GM21717 (cell line): ENCODE measurements at regions not wholly inside any gene's neighbourhood (a gene's known extent, or its start where the extent isn't known, plus 50 kb on each side); places are given as distances from the start of the nearest gene placed in this dataset.

ENCODE experiments used
- ATAC-seq: cut with Tn5 transposase; IDR thresholded peaks from one replicate; pipeline ENCODE4 v1.9.1; 2021; ENCODE audit warnings: mild to moderate bottlenecking, moderate library complexity; ENCODE audit not compliant: unreplicated experiment

DNA sequence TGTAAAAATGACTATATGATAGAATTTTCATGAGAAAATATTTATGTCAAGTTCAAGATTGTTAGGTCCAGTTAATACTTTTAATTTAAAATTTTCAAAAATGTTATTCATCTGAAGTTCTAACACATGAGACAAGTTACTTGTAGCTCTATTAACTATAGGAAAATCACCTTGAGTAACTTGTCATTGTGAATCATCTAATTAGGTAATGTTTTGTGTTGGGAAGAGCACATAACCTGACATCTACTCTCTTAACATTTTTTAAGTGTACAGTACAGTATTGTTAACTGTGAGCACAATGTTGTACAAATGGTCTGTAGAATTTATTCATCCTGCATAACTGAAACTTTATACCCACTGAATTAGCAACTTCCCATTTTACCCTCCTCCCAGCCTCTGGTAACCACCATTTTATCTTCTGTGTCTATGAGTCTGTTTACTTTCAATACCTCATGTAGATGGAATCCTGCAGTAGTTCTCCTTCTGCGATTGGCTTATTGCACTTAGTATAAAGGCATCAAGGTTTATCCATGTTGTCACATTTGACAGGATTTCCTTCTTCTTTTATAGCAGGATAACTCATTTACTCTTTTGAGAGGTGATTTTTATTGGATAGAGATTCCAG lies 54.6 kb downstream of the ARL4A start:
- ATAC-seq = no peak

DNA sequence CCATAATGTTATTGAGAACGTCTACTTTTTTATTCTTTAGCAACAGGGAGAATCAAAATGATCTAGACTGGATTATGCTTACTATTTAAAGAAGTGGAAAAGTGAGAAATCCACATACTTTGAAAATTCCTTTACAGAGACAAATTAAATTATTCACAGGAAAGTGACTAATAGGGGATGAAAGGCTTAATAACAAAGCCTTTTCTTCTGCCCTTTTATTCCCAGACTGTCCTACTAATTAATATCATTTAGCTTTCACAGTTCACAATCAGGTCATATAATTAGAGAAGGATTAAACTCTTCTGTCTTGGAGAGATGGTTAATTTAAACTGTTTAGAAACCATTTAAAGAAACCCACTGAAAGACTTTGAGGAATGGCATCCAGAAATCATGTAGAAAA lies 58.8 kb downstream of the ARL4A start:
- no peak for ATAC-seq

DNA sequence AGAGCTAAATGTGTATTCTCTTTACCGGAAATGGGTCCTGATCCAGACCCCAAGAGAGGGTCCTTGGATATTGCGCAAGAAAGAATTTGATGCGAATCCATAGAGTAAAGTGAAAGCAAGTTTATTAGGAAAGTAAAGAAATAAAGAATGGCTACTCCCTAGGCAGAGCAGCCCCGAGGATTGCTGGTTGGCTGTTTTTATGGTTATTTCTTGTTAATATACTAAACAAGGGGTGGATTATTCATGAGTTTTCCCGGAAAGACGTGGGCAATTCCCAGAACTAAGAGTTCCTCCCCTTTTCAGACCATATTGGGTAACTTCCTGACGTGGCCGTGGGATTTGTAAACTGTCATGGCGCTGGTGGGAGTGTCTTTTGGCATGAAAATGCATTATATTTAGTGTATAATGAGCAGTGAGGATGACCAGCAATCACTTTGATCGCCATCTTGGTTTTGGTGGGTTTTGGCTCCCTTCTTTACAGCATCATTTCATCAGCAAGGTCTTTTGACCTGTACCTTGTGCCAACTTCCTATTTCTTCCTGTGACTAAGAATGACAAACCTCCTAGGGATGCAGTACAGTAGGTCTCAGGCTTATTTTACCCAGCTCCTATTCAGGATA lies 60.4 kb downstream of the ARL4A start:
- no peak for ATAC-seq

DNA sequence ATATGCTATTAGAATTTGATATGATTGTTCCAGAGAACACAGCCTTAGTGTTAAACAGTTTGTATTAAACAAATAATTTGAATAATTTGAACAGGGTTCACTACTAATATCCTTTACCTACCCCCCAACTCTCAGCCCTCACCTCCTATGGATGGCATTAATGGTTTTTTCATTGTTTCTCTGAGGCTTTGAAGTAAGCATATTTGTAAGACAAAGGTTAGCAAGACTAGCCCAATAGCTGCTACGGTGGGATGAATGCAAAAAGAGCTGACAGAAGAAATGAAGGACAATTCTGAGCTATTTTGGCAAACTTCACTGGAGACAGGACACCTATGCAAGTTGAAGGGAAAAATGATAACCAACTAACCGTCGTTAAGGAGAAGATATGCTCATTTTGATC lies 61.6 kb downstream of the ARL4A start:
- no peak for ATAC-seq

DNA sequence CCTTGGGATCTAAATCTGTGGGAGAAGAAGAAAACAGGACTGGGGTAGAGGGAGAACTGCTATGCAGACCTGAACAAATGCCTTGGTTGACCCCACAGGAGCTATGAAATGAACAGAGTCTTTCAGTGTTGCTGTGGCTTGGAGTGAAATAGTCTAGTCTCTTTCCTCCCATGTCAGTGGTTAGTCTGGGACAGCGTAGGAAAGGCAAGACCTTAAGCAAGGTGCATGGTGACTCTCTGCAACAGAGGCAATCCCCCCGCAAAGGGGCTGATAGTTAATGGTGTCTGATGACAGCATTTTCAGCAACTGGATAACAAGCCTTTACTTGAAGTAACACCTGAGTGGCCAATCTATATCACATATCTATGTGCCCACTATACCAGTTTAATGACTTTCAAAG lies 62.3 kb downstream of the ARL4A start:
- ATAC-seq = no peak

DNA sequence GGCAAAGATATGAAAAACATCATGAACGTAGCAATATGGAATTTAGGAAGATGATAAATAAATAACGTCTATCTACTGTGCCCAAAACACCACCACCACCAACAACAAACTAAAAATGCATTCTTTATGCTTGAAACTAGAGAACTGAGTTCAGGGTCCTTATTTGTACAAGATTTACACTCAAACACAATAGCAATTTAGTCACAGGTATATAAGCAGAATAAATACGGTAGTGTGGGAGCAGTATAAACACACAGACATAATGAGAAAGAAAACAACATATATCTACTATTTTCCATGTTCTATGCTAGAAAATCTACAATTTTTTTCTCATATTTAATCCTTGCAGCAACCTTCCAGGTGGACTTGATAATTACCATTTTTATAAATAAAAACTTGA lies 64.3 kb downstream of the ARL4A start:
- no peak for ATAC-seq

DNA sequence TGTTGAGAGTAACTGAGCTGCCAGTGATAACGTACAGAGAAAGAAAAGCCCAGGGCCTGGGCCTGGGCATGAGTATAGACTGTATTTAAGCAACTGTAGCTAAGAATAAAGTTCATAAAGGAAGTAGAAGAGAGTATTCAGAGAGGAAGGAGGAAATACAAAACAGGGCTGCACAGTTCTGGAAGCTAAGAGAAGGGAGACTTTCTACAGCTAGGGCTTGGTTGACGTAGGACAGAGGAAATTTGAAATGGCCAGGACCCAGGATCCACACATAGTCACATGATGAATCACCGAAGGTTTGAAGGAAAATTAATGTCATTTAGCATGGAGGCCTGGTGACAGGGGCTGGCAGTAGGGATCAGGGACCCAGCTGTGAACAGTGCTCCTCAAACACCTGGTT lies 66.7 kb downstream of the ARL4A start:
- ATAC-seq = no peak

DNA sequence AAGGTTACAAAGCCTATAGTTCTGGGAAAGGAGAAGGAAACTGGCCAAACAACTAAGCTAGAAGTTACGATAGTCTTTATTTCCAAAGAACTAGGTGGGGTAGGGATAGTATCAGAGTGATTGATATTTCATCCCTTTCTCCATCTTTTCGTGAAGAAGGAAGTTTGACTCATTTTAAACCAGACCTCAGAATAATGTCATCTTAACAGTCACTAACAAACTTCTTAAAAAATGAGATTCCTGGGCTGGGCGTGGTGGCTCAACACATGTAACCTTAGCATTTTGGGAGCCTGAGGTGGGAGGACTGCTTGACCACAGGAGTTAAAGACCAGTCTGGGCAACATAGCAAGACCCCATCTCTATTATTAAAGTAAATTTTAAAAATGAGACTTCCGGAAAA lies 69.4 kb downstream of the ARL4A start:
- ATAC-seq = no peak

DNA sequence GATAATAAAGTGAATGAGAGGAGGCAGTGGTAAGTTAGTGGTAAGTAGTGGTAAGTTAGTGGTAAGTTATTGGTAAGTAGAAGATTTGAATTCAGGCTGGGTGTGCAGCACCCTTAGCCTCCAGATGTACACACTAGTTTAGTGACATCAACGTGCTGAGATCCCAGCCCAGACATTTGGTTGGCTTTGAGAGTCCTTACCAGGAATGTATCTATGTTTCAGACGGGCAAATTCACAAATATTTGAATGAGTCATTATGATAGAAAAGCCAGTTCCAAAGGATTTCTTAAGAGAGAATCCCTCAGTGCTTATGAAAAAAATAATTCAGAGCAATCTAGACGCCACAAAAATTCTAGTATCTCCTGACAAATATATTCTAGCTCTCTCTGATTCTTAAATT lies 70.0 kb downstream of the ARL4A start:
- no peak for ATAC-seq

DNA sequence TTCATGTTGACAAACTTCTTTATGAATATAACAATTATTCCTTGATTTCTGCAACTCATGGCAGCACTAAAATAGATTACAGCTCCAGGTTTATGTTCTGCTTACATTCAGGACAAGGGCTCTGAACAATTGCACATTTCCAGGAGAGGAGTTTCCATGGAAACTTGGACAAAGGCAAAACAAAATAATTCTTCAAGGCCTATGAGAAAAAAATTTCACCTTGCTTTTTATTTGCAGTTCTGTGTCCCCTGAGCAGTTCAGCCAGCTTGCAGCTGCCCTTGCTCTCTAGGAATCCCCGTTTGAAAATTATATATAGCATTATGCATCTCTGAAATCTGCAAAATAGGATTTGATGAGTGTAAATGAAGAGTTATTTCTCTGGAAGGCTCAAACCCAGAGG lies 71.7 kb downstream of the ARL4A start:
- no peak for ATAC-seq

DNA sequence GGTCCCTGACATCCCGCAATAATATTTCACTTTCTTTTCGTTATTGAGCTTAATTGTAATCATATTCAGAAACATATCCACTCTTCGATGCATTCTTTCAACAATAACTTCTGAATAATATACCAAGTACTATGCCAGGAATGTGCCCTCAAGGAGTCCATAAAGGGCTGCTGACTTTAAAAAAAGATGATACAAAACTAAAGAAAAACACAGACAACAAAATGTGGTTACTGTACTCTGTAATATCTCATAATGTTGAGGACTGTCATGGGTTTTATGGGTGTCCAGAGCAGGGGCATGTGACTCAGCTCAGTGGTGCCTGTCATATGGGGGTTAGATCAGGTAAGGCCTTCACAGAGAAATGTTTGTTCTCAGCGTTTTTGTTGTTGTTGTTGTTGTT lies 73.7 kb downstream of the ARL4A start:
- ATAC-seq = no peak

DNA sequence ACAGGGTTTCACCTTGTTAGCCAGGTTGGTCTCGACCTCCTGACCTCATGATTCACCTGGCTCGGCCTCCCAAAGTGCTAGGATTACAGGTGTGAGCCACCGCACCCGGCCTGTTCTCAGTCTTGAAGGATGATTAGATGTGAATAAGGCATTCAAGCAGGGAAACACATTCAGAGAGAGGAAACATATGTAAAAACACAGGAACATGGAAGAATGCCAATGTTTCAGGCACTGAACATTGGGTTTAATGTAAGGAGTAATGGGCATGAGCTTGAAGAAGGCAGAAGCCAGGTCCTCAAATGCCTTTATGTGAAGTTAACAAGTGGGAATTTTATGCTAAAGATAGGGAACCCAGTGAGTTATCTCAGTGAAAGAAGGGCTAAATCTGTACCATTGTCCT lies 74.3 kb downstream of the ARL4A start:
- no peak for ATAC-seq

DNA sequence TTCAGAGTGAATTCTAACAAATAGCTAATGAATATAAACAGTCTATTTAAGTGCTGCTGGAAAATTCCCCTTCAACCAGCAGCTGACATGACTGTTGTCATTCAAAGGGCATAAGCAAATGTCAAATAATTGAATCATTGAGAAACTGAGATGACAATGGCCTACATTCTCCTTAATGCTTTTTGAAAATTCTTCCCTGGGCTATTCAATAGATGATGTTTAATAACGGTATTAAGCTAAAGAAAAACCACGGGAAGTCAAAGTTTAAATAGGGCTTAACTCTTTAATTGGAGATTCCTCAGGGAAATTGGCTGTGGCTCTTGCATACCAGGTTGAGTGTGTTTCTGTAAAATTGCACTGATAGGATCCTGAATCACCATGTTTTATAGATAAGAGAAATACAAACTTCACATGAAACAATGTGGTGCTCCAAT lies 77.0 kb downstream of the ARL4A start:
- ATAC-seq = no peak

DNA sequence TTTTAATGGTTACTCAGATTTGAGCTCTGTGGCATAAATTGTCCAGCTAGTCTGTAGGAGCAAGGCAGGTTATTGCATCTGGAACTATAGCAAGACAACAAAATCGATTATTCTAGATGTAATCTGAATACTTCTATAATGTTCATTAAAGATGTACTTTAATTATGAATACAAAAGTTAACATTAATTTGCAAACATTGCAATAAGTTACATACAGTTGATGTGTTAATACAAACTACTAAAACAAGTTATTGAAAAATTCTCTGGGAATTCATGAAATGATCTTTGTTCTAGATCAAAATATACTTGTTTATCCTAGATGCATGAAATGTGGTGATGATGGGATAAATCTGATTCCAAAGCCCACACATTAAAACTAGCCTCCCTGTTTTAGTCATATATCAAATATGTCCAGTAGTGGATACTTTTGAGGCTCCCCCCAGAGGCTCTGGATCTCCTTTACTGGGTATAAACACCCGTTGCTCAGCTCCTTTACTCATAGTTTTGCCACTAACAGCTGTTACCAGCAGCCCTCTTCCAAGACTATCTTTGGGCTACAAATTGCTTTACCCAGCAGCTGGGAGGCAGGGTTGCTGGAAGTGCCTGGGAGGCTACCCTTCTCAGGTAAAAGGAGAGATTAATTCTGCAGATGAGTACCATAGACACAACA lies 78.1 kb downstream of the ARL4A start:
- no peak for ATAC-seq

DNA sequence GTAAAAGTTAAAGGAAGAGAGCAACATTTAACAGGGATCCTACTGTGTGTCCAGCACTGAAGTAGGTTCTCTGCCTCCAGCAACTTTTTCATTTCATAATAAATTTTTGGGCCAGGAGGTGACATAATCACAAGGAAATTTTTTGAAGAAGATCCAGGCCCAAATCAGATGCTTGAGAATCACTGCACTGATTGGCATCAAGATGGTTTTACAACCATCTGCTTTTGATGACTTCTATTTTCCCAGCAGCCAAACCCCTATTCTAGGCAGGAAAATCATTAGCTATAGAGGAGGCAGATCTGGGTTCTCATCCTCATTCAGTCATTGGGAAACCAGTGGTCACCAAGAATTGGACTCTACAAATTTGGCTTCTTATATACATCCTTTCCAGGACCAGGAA lies 79.0 kb downstream of the ARL4A start:
- no peak for ATAC-seq

DNA sequence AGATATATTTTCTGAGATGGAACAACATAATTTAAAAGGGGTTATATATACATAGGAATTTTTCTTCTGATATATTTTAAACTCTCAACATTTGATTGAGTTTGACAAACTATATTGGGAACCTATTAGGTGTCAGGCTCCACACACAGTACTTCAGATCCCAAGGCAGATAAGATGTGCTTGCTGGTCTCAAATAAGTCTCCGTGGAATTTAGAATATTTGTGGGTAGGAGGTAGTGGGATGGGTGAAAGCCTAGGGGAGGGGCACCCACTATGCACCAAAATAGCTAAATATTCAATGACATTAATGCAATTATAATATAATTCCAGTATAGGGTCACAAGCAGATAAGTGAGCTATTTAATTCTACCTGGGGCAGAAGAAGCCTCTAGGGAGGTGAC lies 81.5 kb downstream of the ARL4A start:
- ATAC-seq = no peak

DNA sequence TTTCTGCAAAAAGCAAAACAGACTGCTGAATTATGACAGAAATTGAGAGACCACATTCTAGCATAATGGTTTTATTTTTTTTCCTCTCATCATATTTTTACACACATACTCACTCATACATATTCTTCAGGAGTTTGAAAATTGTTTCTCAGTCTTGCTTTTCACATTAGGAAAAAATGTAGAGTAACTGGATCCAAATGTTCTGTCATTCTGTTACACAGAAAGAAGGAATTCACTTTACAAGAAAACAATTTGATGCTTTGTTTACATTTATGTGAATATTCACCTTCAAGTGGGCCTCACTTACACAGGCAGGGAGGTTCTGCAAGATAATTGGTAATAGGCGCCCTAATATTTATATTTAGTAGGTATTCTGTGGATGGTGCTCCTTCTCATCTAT lies 82.0 kb downstream of the ARL4A start:
- ATAC-seq = no peak

DNA sequence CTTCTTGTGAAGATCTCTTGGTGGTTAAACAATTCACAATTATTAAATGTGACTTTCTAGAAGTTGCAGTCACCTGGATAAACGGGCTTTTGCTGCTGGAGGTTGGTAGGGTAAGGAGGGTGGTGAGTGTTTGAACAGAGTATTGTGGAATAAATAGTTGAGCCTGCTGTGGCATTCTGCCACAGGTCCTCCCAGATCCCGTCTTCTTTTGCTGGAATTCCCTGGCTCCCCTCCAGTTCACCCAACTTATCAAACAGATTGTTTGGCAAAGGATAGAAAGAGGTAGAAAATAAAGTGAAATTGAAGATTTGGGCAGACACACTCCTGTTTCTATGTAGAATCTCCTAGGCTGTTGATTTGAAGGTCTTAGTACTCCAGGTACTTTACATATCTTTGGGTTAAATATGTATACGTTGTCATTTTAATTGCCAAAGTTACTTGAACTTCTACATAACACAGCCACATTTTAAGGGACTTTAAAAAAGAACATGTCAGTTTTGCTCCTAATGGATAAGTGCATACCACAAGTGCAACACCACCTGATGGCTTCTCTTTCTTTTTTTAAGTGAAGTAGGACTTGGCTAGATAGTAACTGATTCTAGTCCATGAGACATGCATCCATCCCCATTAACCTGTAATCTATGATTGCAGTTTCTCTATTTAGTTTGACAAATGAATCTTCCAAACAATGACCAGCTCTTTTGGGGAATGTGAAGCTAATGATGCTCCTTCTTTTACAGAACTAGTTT lies 83.0 kb downstream of the ARL4A start:
- ATAC-seq = no peak

DNA sequence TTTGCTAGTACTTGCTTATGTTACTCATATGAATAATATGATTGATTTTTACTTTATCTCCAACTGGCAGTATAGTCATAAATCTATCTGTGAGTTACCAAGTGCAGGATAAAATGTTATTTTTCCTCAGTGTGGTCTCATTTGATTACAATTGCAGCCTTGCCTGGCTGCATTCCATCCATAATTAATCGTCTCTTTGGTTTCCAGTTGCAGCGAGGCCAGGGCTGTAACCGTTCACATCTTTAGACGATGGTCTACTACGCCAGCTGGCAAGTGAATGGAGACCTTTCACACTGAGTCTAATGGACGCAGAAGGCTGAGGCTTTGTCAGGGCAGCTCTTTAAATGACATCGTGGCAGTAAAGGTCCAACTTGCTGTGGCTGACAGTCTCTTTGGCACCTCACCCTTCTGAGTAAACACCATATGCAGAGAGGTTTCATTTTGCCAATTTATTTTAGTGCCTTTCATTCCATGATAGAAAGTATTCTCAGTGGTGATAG lies 84.0 kb downstream of the ARL4A start:
- no peak for ATAC-seq

DNA sequence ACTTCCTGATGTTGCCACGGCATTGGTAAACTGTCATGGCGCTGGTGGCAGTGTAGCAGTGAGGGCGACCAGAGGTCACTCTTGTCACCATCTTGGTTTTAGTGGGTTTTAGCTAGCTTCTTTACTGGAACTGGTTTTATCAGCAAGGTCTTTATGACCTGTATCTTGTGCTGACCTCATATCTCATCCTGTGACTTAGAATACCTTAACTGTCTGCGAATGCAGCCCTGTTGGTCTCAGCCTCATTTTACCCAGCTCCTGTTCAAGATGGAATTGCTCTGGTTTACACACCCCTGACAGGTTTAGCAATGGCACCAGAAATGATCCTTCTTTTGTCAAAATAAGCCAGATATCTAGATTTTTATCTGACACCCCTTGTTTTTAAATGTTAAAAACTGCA lies 85.3 kb downstream of the ARL4A start:
- ATAC-seq = no peak

DNA sequence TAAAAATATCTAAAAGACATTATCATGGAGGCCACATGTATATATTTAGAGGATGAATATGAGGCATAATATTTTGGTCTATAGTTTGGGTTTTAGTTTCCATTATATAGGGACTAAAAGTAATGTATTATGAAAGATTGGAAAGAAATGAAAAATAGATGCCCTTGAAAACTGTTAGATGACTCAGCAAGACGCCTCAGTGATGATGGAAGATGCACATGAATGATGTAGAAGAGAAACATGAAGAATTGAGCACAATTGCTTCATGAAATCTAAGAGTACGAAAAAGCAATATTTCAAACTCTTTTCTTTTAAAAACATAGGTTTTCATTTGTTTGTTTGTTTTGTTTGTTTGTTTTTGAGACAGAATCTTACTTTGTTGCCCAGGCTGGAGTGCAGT lies 89.8 kb downstream of the ARL4A start:
- no peak for ATAC-seq

DNA sequence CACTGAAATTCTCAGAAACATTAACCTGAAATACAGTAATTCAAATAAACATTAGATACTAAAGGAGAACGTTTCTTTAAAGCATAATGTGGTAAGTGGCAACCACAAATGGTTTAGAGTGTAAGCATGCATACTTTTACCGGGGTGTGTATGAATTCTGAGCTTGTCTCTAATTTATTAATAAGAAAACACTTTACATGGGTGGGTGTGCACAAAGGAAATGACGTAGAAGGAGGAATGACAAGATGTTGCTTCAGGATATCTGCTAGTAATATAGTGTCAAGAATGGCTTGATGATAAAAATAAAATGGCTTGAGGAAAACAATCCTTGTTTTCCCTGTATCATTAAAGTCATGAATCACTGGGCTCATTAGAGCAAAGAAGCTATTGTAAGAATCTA lies 92.5 kb downstream of the ARL4A start:
- ATAC-seq = no peak
